Loucy (cell line): ENCODE measurements at regions not wholly inside any gene's neighbourhood (a gene's known extent, or its start where the extent isn't known, plus 50 kb on each side); places are given as distances from the start of the nearest gene placed in this dataset.

Source experiments
- CTCF ChIP-seq: fragments of 200-600 bp; sonication (generic); conservative IDR thresholded peaks from 2 replicates; pipeline ENCODE4 v1.5.1; 2014; ENCODE audit warnings: mild to moderate bottlenecking, antibody characterized with exemption, low read length
- EZH2phosphoT487 ChIP-seq: fragments of 200-600 bp; IDR thresholded peaks from 2 replicates; pipeline ENCODE4 v1.6.1; 2018; ENCODE audit warnings: antibody characterized with exemption, mild to moderate bottlenecking, moderate library complexity, borderline replicate concordance

DNA sequence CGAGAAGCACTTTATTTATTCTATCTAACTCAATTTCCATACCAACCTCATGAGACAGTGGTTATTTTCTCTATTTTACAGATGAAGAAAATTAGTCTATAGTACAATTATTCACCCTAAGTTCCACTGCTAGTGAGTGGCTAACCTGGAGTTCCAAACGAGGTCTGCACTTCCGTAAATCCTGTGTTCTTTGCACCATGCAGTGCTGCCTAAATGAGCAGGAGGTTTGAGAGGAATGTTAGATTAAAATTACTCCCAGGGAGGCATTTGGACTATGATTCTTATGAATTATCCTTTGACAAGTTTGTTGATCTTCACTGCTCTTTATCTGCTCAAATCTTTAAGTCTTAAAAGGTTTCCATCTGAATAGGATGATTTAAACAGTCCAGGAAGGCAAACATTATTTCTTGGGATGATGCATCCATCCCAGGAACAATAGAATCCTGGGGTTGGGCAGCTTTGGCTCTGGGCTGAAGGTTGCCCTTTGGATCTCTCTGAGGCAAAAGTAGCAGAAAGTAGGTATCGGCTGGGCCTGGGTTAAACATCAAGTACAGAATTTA lies 400.8 kb downstream of the REEP3 start:
- TF ChIP-seq CTCF (no peak), EZH2phosphoT487 (no peak)
